Stimulated activated CD4-positive, alpha-beta T cell treated with anti-CD3 and anti-CD28 coated beads, Interleukin-1b, Interleukin-23, amount 100 ng/mL, for 4 hours (primary cell): ENCODE measurements at regions not wholly inside any gene's neighbourhood (a gene's known extent, or its start where the extent isn't known, plus 50 kb on each side); places are given as distances from the start of the nearest gene placed in this dataset.

ENCODE experiments used
- DNase-seq, 2 donors: peaks; one replicate each; pipeline ENCODE4 v3.0.0-alpha.2; 2020; ENCODE audit warnings: low read depth in 2 of 2

GRCh38 chr3:6177417-6177816, 683.5 kb upstream of the GRM7 start:
- no peak for DNase-seq

DNA sequence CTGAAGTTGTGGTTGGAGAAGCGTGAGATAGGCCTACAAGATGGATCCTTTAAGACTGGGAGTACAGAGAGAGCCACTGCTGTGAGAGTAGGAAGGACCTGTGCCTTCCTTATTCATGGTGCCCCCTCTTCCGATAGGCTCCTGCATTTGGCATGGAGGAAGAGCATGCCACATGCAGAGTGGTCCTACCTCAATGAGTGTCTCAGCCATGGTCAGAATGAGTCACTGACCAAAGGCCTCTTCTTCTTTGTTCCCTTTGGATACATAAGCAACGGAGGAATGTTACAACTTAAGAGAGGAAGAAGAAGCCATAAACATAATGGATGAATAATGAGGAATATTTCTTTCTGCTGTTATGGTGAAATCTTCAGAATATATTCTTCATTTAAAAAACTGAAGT, 681.2 kb upstream of the GRM7 start:
- DNase-seq, result no peak

DNA sequence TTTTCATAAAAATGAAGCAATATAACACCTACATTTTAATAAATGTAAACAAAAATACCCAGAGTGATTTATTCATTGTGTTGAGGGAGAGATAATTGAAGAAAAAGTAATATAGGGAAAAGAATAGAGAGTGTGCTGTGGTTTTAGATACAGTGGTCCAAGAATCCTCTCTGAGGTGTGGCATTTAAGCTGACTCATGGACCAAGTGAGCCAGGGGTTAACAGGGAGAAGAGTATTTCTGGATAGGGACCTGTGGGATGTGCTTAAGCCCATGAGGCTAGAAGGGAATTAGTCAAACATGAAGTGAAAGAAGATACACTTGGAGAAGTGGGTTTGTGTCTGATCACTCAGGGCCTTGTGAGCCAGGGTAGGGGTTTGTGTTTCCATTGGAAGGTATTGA, 680.7 kb upstream of the GRM7 start:
- no peak for DNase-seq

- no peak for DNase-seq
Observed at GRCh38 chr3:6182476-6182875, 678.4 kb upstream of the GRM7 start.

DNA sequence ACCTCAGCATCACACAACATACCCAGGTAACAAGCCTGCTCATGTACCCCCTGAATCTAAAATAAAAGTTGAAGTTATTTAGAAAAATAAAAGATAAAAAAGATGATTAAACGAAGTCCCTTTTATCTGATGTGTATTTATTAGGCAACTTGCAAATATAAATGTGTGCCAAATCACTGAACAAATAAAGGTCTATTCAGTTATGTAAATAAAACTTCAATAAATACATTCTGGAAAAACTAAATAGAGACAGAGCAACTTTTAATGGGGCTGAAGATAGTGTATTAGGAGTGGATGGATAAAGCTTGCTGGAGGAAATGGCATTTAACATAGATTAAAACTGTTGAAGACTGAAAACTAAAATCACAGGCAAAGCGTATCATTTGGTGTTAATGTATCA, 678.0 kb upstream of the GRM7 start:
- DNase-seq, result no peak

- no peak for DNase-seq
Observed at GRCh38 chr3:6189384-6189783, 671.5 kb upstream of the GRM7 start.

DNA sequence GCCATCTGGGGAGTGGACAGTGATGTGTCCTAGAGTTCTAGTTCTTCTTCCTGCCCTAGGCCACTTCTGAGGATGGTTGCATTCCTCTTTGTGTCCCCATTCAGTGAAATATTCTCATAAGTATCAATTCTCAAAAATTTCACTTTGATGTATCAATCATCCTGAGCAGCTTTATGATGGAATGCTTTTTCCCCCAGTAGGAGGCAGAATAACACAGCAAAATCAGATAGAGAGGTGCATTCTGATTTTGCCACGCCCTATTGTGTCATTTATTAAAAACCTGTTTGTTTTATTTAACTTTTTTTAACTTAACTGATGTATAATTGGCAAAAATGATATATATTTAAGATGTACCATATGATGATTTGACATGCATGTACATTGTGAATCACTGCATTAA, 656.0 kb upstream of the GRM7 start:
- no peak for DNase-seq

- DNase-seq, result no peak
Observed at GRCh38 chr3:6216135-6217026, 644.5 kb upstream of the GRM7 start.

DNA sequence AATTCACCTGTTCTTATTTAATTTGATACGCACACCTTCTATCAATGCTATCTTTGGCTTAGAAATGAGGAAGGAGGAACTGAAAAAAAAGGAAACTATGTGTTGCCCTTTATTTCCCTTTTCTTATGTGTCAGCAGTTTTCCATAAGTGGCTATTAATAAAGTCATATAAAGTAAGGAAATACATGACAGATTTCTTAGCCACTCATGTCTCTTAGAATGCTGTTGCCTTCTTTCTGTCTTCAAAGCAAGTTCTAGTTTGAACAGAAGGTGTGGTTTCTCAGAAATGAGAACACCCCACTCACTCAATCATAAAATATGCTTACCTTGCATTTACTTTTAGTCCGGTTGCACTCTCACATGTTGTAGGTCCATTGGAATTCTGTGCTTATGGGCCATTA, 640.5 kb upstream of the GRM7 start:
- no peak for DNase-seq

DNA sequence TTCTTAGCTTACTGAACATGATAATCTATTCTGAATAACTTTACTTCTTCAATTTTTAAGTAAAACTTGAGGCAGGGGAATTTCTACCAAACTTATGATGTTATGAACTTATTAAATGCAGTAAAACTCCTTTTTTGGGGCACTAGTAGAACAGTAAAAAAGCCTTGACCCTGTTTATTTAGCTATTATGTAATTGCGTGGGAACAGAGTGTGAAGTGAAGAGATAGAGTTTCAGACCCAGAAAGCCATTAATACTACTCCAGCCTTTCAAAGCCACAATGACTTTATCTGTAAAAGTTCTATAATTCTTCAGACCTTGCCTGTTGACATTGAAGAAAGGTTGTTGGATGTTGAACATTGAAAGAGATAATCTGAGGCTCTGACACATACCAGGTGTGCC, 638.8 kb upstream of the GRM7 start:
- DNase-seq, result no peak

DNA sequence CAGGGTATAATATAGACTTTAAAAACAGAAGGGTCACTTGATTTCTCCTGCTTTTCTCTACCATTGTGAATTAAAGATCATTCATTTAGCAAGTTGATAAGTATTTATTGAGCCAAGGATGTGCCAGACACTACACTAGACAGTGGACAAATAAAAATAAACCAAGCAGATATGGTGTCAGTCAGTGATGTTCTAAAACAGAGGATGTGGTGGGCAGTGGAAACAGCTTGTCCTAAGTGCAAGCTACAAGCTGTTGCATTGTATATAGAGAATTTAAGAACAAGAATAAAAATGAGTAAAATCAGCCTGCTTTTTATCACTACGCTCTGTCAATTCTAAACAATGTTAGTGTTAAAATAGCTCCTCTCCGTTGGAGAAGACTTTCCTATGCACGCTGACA, 637.3 kb upstream of the GRM7 start:
- DNase-seq, result no peak

DNA sequence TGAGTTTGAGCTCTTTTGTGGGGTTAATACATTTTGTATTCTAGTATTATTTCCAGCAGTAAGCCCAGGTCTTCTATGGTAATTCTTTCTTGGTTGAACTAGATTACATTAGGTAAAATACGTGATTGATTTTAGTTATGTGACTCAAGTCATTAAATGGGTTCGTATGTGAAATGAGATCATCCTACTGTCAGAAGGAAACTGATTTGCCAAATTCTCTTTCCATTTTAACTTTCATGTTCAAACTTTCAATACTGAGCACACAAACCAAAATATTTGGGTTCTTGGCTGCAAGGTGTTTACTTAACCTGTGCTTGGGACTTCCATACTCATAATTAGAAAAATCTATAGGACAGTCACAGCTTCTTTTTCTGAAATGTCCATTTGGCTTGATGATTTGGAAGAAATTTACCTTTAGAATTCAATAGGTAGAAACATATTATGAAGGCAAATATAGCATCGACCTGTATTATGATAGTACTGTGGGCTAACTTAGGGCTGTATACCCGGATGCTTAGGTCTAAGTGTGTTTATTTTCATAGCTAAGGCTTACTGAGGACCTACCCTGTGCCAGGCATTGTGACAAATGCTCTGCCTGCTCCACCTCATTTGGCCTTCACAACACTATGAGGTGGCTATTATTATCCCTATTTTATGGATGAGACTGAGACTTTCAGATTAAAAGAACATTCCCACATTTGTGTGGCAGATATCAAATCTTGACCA, 631.8 kb upstream of the GRM7 start:
- no peak for DNase-seq

DNA sequence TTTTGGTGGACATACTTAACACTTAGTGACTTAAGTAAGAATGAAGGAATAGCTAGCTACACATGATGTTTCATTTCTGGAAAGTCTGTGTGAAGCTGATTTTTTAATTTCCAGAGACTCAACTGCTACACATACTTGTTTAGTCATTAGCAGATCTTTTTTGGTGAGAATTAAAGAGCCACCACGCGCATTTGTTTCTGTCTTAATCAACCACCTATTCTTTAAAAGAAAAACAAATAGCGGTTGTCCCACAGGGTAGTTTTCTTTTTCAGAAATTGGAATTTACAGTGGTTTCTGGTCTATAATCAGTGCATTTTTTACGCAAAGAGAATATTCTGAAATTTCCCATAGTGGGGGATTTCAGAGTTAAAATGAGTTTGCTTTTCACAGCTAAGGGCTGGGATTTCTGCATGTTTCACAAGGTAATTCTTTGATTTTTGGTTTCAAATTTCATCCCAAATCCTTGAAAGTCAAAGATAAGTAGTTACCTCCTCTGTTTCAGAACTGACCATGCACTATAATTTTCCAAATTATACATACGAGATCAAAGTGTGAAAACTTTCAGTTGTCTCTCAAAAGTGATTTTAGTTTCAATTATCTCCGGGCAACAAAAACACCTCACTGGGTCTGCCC, 631.0 kb upstream of the GRM7 start:
- no peak for DNase-seq

- DNase-seq, result no peak
Observed at GRCh38 chr3:6242104-6242503, 618.8 kb upstream of the GRM7 start.

DNA sequence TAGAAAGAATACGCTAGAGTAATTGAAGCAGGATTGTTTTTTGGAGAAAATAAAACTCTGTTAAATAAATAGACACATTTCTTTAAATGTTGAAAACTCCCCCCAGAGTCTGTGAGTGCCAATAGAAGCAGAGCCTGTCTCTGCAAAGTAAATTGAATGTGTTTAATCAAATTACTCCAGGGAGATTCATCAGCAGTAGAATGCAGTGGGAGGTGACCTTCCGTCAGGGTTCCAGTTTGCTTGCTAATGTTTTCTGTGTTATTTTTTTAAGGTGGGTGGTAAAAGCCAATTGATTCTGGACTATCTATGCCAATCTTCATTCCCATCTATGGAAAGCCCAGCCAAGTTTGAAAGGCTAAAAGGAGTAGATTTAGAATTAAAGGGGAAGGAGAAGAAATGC, 612.4 kb upstream of the GRM7 start:
- no peak for DNase-seq

GRCh38 chr3:6249679-6250078, 611.2 kb upstream of the GRM7 start:
- DNase-seq, result no peak

DNA sequence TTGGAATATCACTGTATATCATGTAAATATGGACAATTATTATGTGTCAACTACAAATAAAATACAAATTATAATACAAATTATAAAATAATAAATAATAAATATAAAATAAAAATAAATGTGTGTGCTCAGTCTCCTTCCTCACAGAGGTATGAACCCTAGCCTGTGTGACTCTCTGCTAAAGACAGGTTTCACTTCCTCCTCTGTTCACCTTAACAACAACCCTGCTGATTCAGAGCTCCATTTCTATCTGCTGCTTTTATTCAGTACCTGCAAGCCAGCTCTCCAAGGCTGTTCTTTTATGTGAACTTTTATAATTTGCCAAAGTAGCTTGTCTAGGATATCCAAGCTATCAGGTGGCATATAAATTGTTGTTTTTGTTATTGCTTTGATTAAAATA, 610.7 kb upstream of the GRM7 start:
- DNase-seq, result no peak

- no peak for DNase-seq
Observed at GRCh38 chr3:6251612-6252400, 609.1 kb upstream of the GRM7 start.

DNA sequence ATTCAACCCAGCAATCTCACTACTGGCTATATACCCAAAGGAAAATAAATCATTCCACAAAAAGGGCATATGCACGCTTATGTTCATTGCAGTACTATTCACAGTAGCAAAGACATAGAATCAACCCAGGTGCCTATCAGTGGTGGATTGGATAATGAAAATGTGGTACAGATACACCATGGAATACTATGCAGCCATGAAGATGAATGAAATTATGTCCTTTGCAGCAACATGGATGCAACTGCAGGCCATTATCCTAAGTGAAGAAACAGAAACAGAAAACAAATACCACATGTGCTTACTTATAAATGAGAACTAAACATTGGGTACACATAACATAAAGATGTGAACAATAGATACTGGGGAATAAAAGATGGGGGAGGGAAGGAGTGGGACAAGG, 606.4 kb upstream of the GRM7 start:
- DNase-seq, result no peak

DNA sequence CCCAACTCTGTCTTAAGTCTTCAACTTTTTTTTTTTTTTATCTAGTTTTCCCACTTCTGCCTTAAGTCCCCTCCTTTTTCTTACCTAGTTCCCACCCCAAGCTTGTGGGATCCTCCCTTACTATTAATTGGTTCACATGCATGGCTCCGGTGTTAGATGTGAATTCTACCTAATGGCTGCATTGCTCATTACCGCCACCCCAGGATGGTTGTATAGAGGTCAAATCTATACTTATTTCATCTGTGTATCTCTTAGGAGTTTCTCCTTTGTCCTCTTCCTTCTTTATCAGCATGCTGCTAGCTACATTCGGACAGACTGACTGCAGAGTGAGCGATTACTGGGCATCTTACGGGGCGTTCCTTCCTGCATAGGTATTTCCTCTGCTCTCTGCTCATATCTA, 605.7 kb upstream of the GRM7 start:
- DNase-seq, result no peak

GRCh38 chr3:6260551-6261191, 600.2 kb upstream of the GRM7 start:
- no peak for DNase-seq

DNA sequence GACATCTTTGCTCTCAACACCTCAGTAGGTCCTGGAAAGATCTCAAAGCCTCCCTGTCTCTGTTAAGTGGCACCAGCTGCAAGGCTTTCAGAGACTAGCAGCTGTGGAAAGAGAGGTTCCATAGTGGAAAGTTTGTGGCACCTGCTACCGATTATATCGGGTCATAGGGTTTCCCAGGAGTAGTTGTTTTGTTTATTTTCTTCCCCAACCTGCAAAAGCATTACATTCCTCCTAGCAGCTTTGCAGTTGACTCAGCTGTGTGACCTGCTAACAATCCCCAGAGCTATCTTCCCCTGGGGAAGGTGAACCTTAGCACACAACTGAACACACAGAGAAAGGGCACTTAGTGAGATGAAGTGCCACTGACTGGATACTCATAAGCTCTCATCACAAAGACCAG, 598.9 kb upstream of the GRM7 start:
- DNase-seq, result no peak
